GM23338 (cell line): ENCODE measurements at regions not wholly inside any gene's neighbourhood (a gene's known extent, or its start where the extent isn't known, plus 50 kb on each side); places are given as distances from the start of the nearest gene placed in this dataset.

Source experiments
- ATAC-seq: fragments of 200-7000 bp; cut with Tn5 transposase; 3 replicates; pipeline ENCODE4 v1.9.1; 2020
- DNase-seq: peaks from one replicate; pipeline ENCODE4 v3.0.0-alpha.2; 2015; ENCODE audit warnings: low spot score
- H2AFZ ChIP-seq: fragments of 200-600 bp; sonication (generic); 2 replicates; pipeline ENCODE4 v1.8.0; 2016; ENCODE audit warnings: antibody characterized with exemption, mild to moderate bottlenecking, moderate library complexity
- H3F3A ChIP-seq: fragments of 200-600 bp; sonication (generic); replicated peaks from 2 replicates; pipeline ENCODE4 v1.8.0; 2017; ENCODE audit warnings: antibody characterized with exemption, mixed run types, low read depth
- H3K27ac ChIP-seq: fragments of 200-600 bp; sonication (generic); 2 replicates; pipeline ENCODE4 v1.6.1; 2016; ENCODE audit warnings: low read depth
- H3K27me3 ChIP-seq: fragments of 200-600 bp; sonication (generic); 2 replicates; pipeline ENCODE4 v1.8.0; 2016; ENCODE audit warnings: mild to moderate bottlenecking, mixed run types, moderate library complexity; ENCODE audit not compliant: insufficient read depth
- H3K36me3 ChIP-seq: fragments of 200-600 bp; sonication (generic); 2 replicates; pipeline ENCODE4 v1.8.0; 2016; ENCODE audit warnings: mild to moderate bottlenecking; ENCODE audit not compliant: insufficient read depth
- H3K4me1 ChIP-seq: fragments of 200-600 bp; sonication (generic); 2 replicates; pipeline ENCODE4 v1.8.0; 2016; ENCODE audit warnings: mild to moderate bottlenecking, moderate library complexity; ENCODE audit not compliant: insufficient read depth
- H3K4me2 ChIP-seq: fragments of 200-600 bp; sonication (generic); 2 replicates; pipeline ENCODE4 v1.7.1; 2017; ENCODE audit warnings: mixed run types
- H3K4me3 ChIP-seq: fragments of 200-600 bp; sonication (generic); 2 replicates; pipeline ENCODE4 v1.6.1; 2016; ENCODE audit warnings: mixed run types
- H3K79me2 ChIP-seq: fragments of 200-600 bp; sonication (generic); replicated peaks from 2 replicates; pipeline ENCODE4 v1.8.0; 2017; ENCODE audit warnings: mild to moderate bottlenecking; ENCODE audit not compliant: insufficient read depth
- H3K9me2 ChIP-seq: fragments of 200-600 bp; sonication (generic); 2 replicates; pipeline ENCODE4 v1.8.0; 2017; ENCODE audit not compliant: insufficient read depth
- H4K20me1 ChIP-seq: fragments of 200-600 bp; sonication (generic); replicated peaks from 2 replicates; pipeline ENCODE4 v1.8.0; 2017; ENCODE audit warnings: mild to moderate bottlenecking; ENCODE audit not compliant: insufficient read depth
- H3K27ac Mint-ChIP-seq: 2 replicates; pipeline ENCODE4 v1.8.0; 2020; ENCODE audit warnings: inconsistent platforms, mild to moderate bottlenecking, moderate library complexity, mixed read lengths
- H3K27me3 Mint-ChIP-seq: 3 replicates; pipeline ENCODE4 v1.8.0; 2022; ENCODE audit warnings: low read depth, mild to moderate bottlenecking, moderate library complexity, mixed read lengths, inconsistent platforms; ENCODE audit not compliant: insufficient read depth, poor library complexity
- H3K36me3 Mint-ChIP-seq: 3 replicates; pipeline ENCODE4 v1.8.0; 2021; ENCODE audit warnings: low read depth, mild to moderate bottlenecking, inconsistent platforms, moderate library complexity, mixed read lengths
- H3K4me1 Mint-ChIP-seq: 3 replicates; pipeline ENCODE4 v1.8.0; 2020; ENCODE audit warnings: mild to moderate bottlenecking, inconsistent platforms, mixed read lengths
- H3K4me3 Mint-ChIP-seq: 3 replicates; pipeline ENCODE4 v1.8.0; 2021; ENCODE audit warnings: moderate library complexity, mild to moderate bottlenecking, inconsistent platforms, mixed read lengths
- H3K9me3 Mint-ChIP-seq: 3 replicates; pipeline ENCODE4 v1.8.0; 2020; ENCODE audit warnings: moderate library complexity, mild to moderate bottlenecking, inconsistent platforms, mixed read lengths
- CREB1 ChIP-seq: fragments of 250-450 bp; sonication (Bioruptor Pico); IDR thresholded peaks from 2 replicates; pipeline ENCODE4 v1.5.0; 2020; ENCODE audit warnings: low read depth, mild to moderate bottlenecking, moderate library complexity
- EZH2 ChIP-seq: fragments of 200-600 bp; sonication (generic); IDR thresholded peaks from one replicate; pipeline ENCODE4 v1.8.0; 2017; ENCODE audit warnings: antibody characterized with exemption, mild to moderate bottlenecking, low read depth; ENCODE audit not compliant: unreplicated experiment
- EZH2phosphoT487 ChIP-seq: fragments of 200-600 bp; sonication (generic); IDR thresholded peaks from one replicate; pipeline ENCODE4 v1.8.1; 2018; ENCODE audit warnings: antibody characterized with exemption; ENCODE audit not compliant: unreplicated experiment
- NANOG ChIP-seq: IDR thresholded peaks from 2 replicates; pipeline ENCODE4 v1.6.1; 2016; ENCODE audit warnings: antibody characterized with exemption, borderline replicate concordance
- POLR2AphosphoS5 ChIP-seq: IDR thresholded peaks from 2 replicates; pipeline ENCODE4 v1.6.1; 2016; ENCODE audit warnings: antibody characterized with exemption, low read depth
- STAT1 ChIP-seq: IDR thresholded peaks from one replicate; pipeline ENCODE4 v1.6.1; 2016; ENCODE audit warnings: antibody characterized with exemption; ENCODE audit not compliant: unreplicated experiment
- ZNF114 ChIP-seq: fragments of 250-450 bp; sonication (Bioruptor Pico); IDR thresholded peaks from 2 replicates; pipeline ENCODE4 v1.5.0; 2020; ENCODE audit warnings: mild to moderate bottlenecking, moderate library complexity
- ZNF331 ChIP-seq: fragments of 250-450 bp; sonication (Bioruptor Pico); IDR thresholded peaks from 2 replicates; pipeline ENCODE4 v1.5.0; 2020; ENCODE audit warnings: low read depth, mild to moderate bottlenecking, moderate library complexity
- TF ChIP-seq, protein P1 (sequence below): IDR thresholded peaks from one replicate; pipeline ENCODE4 v1.6.1; 2018; ENCODE audit warnings: antibody characterized with exemption; ENCODE audit not compliant: unreplicated experiment
- TF ChIP-seq, protein P2 (sequence below): fragments of 250-450 bp; sonication (Bioruptor Pico); IDR thresholded peaks from 2 replicates; pipeline ENCODE4 v1.5.0; 2020; ENCODE audit warnings: mild to moderate bottlenecking, moderate library complexity
- TF ChIP-seq, protein P3 (sequence below): IDR thresholded peaks from 2 replicates; pipeline ENCODE4 v1.6.1; 2016; ENCODE audit warnings: antibody characterized with exemption

DNA sequence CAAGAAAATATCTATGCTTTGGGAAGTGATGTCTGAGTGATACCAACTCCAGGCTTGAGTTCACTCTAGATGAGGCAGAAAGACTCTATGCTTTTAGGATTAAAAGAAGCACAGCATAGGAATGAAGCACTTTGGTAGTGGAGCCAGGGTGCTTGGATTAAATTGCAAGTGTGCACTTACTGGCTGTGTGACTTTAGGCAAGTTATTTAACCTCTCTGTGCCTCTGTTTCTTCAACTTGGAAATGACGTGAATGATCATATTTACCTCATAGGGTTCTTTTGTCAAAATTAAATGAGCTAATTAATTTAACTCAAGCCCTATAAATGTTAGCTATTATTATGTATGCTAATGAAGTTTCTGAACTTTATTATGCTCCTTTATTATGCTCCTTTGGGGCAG is 446.1 kb downstream of the TTLL7 start:
- H3K36me3 ChIP-seq = no peaks in the 10 kb centered on the region
- no peaks in the 10 kb centered on the region for H3K9me2 ChIP-seq
- DNase-seq (no peak), ATAC-seq (no peak)
- H3F3A ChIP-seq = no peaks in the 10 kb centered on the region
- no peak overlapping the region for H3K4me3 ChIP-seq
- H4K20me1 ChIP-seq = no peaks in the 10 kb centered on the region
- TF ChIP-seq EZH2phosphoT487 (no peak), STAT1 (no peak), EZH2 (no peak), ZNF331 (no peak), NANOG (no peak), CREB1 (no peak)
- TF ChIP-seq, protein P1, sequence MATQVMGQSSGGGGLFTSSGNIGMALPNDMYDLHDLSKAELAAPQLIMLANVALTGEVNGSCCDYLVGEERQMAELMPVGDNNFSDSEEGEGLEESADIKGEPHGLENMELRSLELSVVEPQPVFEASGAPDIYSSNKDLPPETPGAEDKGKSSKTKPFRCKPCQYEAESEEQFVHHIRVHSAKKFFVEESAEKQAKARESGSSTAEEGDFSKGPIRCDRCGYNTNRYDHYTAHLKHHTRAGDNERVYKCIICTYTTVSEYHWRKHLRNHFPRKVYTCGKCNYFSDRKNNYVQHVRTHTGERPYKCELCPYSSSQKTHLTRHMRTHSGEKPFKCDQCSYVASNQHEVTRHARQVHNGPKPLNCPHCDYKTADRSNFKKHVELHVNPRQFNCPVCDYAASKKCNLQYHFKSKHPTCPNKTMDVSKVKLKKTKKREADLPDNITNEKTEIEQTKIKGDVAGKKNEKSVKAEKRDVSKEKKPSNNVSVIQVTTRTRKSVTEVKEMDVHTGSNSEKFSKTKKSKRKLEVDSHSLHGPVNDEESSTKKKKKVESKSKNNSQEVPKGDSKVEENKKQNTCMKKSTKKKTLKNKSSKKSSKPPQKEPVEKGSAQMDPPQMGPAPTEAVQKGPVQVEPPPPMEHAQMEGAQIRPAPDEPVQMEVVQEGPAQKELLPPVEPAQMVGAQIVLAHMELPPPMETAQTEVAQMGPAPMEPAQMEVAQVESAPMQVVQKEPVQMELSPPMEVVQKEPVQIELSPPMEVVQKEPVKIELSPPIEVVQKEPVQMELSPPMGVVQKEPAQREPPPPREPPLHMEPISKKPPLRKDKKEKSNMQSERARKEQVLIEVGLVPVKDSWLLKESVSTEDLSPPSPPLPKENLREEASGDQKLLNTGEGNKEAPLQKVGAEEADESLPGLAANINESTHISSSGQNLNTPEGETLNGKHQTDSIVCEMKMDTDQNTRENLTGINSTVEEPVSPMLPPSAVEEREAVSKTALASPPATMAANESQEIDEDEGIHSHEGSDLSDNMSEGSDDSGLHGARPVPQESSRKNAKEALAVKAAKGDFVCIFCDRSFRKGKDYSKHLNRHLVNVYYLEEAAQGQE = no peak
- peaks cover 18% of the 10 kb centered on the region for H3K4me1 Mint-ChIP-seq
- H3K4me2 ChIP-seq = no peak overlapping the region
- no peaks in the 10 kb centered on the region; the same call in 2 of the 3 replicates for H3K9me3 Mint-ChIP-seq
- no peaks in the 10 kb centered on the region for H3K36me3 Mint-ChIP-seq
- H3K27me3 Mint-ChIP-seq = no peaks in the 10 kb centered on the region
- no peak overlapping the region for H3K4me3 Mint-ChIP-seq
- no peak overlapping the region for H3K27ac ChIP-seq
- no peaks in the 10 kb centered on the region for H3K27me3 ChIP-seq
- no peak overlapping the region for H2AFZ ChIP-seq
- no peak overlapping the region for H3K27ac Mint-ChIP-seq
- H3K4me1 ChIP-seq = peaks cover 12% of the 10 kb centered on the region; the same call in 1 of the 2 replicates
- H3K79me2 ChIP-seq = no peaks in the 10 kb centered on the region

DNA sequence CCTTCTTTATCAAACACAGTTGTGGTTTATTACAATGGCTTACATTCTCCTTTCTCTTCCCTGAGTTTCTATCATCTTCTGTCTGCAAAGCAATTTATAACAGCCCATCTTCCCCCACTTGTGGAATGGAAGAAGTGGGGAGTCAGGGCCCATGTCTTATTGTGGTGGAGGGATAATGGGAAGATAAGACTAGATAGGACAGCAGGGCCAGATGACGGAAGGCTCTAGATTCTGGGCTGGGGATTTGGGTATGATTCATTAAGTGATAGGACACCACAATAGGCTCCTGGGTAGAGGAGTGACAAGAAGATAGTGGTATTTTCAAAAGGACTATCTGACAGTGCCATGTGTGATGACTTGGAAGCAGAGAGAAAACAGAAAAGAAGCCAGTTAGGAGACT is 450.6 kb downstream of the TTLL7 start:
- H3K9me2 ChIP-seq = no peaks in the 10 kb centered on the region
- H3K27ac Mint-ChIP-seq = no peak overlapping the region
- no peaks in the 10 kb centered on the region for H3K36me3 Mint-ChIP-seq
- no peaks in the 10 kb centered on the region; the same call in 2 of the 3 replicates for H3K4me1 Mint-ChIP-seq
- H3K27me3 Mint-ChIP-seq = no peaks in the 10 kb centered on the region
- no peak overlapping the region for H2AFZ ChIP-seq
- H3K79me2 ChIP-seq = no peaks in the 10 kb centered on the region
- no peak overlapping the region for H3K4me2 ChIP-seq
- DNase-seq = no peak
- no peaks in the 10 kb centered on the region for H4K20me1 ChIP-seq
- H3K27me3 ChIP-seq = no peaks in the 10 kb centered on the region
- H3K36me3 ChIP-seq = no peaks in the 10 kb centered on the region
- ATAC-seq = no peak
- H3K4me3 Mint-ChIP-seq = no peak overlapping the region
- no peak overlapping the region for H3K4me3 ChIP-seq
- H3F3A ChIP-seq = no peaks in the 10 kb centered on the region
- no peaks in the 10 kb centered on the region for H3K4me1 ChIP-seq
- H3K27ac ChIP-seq = no peak overlapping the region
- H3K9me3 Mint-ChIP-seq = no peaks in the 10 kb centered on the region
- TF ChIP-seq ZNF114 = no peak
- TF ChIP-seq, protein P2, sequence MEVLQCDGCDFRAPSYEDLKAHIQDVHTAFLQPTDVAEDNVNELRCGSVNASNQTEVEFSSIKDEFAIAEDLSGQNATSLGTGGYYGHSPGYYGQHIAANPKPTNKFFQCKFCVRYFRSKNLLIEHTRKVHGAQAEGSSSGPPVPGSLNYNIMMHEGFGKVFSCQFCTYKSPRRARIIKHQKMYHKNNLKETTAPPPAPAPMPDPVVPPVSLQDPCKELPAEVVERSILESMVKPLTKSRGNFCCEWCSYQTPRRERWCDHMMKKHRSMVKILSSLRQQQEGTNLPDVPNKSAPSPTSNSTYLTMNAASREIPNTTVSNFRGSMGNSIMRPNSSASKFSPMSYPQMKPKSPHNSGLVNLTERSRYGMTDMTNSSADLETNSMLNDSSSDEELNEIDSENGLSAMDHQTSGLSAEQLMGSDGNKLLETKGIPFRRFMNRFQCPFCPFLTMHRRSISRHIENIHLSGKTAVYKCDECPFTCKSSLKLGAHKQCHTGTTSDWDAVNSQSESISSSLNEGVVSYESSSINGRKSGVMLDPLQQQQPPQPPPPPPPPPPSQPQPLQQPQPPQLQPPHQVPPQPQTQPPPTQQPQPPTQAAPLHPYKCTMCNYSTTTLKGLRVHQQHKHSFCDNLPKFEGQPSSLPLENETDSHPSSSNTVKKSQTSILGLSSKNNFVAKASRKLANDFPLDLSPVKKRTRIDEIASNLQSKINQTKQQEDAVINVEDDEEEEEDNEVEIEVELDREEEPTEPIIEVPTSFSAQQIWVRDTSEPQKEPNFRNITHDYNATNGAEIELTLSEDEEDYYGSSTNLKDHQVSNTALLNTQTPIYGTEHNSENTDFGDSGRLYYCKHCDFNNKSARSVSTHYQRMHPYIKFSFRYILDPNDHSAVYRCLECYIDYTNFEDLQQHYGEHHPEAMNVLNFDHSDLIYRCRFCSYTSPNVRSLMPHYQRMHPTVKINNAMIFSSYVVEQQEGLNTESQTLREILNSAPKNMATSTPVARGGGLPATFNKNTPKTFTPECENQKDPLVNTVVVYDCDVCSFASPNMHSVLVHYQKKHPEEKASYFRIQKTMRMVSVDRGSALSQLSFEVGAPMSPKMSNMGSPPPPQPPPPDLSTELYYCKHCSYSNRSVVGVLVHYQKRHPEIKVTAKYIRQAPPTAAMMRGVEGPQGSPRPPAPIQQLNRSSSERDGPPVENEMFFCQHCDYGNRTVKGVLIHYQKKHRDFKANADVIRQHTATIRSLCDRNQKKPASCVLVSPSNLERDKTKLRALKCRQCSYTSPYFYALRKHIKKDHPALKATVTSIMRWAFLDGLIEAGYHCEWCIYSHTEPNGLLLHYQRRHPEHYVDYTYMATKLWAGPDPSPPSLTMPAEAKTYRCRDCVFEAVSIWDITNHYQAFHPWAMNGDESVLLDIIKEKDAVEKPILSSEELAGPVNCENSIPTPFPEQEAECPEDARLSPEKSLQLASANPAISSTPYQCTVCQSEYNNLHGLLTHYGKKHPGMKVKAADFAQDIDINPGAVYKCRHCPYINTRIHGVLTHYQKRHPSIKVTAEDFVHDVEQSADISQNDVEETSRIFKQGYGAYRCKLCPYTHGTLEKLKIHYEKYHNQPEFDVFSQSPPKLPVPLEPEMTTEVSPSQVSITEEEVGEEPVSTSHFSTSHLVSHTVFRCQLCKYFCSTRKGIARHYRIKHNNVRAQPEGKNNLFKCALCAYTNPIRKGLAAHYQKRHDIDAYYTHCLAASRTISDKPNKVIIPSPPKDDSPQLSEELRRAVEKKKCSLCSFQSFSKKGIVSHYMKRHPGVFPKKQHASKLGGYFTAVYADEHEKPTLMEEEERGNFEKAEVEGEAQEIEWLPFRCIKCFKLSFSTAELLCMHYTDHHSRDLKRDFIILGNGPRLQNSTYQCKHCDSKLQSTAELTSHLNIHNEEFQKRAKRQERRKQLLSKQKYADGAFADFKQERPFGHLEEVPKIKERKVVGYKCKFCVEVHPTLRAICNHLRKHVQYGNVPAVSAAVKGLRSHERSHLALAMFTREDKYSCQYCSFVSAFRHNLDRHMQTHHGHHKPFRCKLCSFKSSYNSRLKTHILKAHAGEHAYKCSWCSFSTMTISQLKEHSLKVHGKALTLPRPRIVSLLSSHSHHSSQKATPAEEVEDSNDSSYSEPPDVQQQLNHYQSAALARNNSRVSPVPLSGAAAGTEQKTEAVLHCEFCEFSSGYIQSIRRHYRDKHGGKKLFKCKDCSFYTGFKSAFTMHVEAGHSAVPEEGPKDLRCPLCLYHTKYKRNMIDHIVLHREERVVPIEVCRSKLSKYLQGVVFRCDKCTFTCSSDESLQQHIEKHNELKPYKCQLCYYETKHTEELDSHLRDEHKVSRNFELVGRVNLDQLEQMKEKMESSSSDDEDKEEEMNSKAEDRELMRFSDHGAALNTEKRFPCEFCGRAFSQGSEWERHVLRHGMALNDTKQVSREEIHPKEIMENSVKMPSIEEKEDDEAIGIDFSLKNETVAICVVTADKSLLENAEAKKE = no peak
- TF ChIP-seq STAT1 = no peak
- no peak for TF ChIP-seq CREB1
- TF ChIP-seq, protein P3, sequence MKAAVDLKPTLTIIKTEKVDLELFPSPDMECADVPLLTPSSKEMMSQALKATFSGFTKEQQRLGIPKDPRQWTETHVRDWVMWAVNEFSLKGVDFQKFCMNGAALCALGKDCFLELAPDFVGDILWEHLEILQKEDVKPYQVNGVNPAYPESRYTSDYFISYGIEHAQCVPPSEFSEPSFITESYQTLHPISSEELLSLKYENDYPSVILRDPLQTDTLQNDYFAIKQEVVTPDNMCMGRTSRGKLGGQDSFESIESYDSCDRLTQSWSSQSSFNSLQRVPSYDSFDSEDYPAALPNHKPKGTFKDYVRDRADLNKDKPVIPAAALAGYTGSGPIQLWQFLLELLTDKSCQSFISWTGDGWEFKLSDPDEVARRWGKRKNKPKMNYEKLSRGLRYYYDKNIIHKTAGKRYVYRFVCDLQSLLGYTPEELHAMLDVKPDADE = no peak
- TF ChIP-seq ZNF331 = no peak
- TF ChIP-seq POLR2AphosphoS5 = no peak
- TF ChIP-seq EZH2 = no peak
